GM12875 (cell line): ENCODE measurements at regions not wholly inside any gene's neighbourhood (a gene's known extent, or its start where the extent isn't known, plus 50 kb on each side); places are given as distances from the start of the nearest gene placed in this dataset.
"Not testable (repeated sequence)": the region's sequence is repeated elsewhere in the genome, so short reads cannot be mapped to it uniquely, and the experiment has no call there.

Source experiments
- H3K4me3 ChIP-seq: one replicate; pipeline ENCODE4 v1.5.1; 2011; ENCODE audit warnings: low read depth, low read length, control low read depth
- CTCF ChIP-seq: IDR thresholded peaks from 2 replicates; pipeline ENCODE4 v1.5.1; 2011; ENCODE audit warnings: low read depth, mild to moderate bottlenecking, control low read depth, inconsistent platforms, low read length, moderate library complexity, borderline replicate concordance; ENCODE audit not compliant: insufficient read depth

DNA sequence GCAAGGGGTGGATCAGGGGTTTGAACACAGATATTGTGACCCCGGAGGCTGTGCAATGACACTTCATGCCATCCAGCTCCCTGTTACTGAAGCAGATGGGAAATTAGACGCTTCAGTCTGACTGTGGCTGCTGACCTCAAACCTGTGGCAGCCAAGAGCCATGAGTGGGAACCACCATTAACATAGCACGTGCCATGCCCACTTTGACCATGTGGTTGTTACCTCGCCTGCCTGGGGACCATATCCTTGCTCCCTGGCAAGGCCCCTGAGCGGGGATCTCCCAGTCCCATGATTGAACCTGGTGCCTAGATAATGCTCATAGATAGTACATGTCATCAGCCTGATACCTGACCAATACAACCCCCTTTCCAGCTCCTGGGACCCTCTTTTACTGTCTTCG, 68.9 kb downstream of the CYP26B1 start:
- TF ChIP-seq CTCF: no peak

GRCh38 chr2:72077702-72078169, 69.9 kb downstream of the CYP26B1 start:
- no peak for TF ChIP-seq CTCF
- H3K4me3 ChIP-seq: no peak overlapping the region

More for the DNA sequence above, 68.9 kb downstream of the CYP26B1 start:
- no peak overlapping the region for H3K4me3 ChIP-seq

- H3K4me3 ChIP-seq: not testable (repeated sequence)
Observed at GRCh38 chr2:72073373-72073772, 74.3 kb downstream of the CYP26B1 start.

DNA sequence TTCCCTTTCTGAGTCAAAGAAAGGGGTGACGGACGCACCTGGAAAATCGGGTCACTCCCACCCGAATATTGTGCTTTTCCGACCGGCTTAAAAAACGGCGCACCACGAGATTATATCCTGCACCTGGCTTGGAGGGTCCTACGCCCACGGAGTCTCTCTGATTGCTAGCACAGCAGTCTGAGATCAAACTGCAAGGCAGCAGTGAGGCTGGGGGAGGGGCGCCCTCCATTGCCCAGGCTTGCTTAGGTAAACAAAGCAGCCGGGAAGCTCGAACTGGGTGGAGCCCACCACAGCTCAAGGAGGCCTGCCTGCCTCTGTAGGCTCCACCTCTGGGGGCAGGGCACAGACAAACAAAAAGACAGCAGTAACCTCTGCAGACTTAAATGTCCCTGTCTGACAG, 83.5 kb downstream of the CYP26B1 start:
- not testable (repeated sequence) for H3K4me3 ChIP-seq

DNA sequence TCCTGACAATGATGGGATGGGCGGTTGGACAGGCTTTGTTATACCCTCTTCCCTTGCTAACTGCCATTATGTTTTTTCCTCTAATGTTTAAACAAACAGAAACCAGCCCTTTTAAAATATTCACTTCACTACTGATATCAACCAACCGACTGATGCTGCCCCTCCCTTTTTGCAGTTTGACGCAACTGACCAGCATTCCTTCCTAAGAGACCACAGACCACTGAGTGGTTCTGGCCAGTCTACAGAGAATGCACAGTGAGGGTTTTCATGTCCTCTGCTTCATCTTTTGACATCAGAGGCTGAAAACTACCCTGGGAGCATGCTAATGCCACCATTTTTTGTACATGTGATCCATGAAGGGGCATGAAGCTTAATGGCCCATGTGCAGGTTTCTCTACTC, 85.3 kb downstream of the CYP26B1 start:
- no peak overlapping the region for H3K4me3 ChIP-seq
- TF ChIP-seq CTCF: no peak

GRCh38 chr2:72057308-72057707, 90.4 kb downstream of the CYP26B1 start:
- TF ChIP-seq CTCF: no peak
- H3K4me3 ChIP-seq: no peak overlapping the region

DNA sequence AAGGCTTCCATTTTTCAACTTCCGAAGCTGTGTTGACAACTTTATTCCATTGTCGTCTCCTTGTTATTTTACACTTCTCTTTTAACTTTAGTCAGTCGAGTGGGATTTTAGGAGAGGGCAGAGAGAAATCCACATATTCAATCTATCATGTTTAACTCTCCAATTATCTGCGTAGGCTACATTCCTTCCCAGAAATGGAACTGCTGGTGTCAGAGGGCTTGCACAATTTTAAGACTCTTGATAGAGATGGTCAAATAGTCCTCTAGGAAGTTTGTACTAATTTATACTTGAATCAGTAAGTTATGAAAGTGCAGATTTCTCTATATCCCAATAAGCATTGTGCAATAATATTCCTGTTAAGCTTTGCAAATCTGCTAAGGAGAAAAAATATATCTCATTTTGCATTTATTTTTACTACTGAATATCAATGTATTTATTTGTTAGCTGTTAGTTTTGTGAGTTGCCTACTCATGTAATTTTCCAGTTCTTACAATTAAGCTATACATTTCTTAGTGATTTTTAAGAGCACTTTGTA, 95.6 kb downstream of the CYP26B1 start:
- H3K4me3 ChIP-seq: no peak overlapping the region
- TF ChIP-seq CTCF: no peak

DNA sequence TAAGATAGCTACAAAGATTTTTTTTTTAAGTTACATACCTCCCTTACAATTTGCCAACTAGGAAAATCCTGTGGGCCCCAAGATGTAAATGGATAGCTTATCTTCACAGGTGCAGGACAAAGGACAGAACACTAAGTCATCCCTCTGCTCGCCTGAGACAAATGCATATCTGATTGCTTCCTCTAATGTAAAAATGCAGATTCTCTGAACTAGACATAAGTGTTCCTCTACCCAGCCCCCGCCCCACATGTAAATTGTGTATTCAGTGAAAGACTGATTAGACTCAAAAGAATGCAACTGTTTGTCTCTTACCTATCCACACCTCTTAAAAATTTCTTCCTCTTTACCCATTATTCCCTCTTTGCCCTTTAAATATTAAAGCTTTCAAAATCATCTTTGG, 96.5 kb downstream of the CYP26B1 start:
- TF ChIP-seq CTCF: no peak
- no peak overlapping the region for H3K4me3 ChIP-seq
